A549 (cell line): ENCODE measurements at regions not wholly inside any gene's neighbourhood (a gene's known extent, or its start where the extent isn't known, plus 50 kb on each side); places are given as distances from the start of the nearest gene placed in this dataset.

ENCODE experiments used
- ATAC-seq, 2 experiments: fragments of 200-7000 bp in 1 of 2; fragments of >200 bp in 1 of 2; cut with Nextera tagmentation in 1 of 2; cut with Tn5 transposase in 1 of 2; 3 replicates each; pipeline versions ENCODE4 v1.8.0 to v1.9.1; 2018 to 2020; ENCODE audit warnings: mild to moderate bottlenecking in 1 of 2, moderate library complexity in 1 of 2
- CTCF ChIA-PET: fragments of 300-600 bp; sonication (Branson Sonifier 250); formaldehyde crosslinking; extraction: SDS; loops from one replicate; lab custom pipeline; 2021; ENCODE audit warnings: antibody characterized with exemption, inconsistent platforms; lab: Yijun Ruan, JAX
- POLR2A ChIA-PET: fragments of 350-600 bp; formaldehyde crosslinking; extraction: SDS; loops from one replicate; lab custom pipeline; 2021; ENCODE audit warnings: antibody characterized with exemption, inconsistent platforms; lab: Yijun Ruan, JAX
- DNase-seq, 2 experiments: peaks; one replicate each; pipeline versions ENCODE4 v3.0.0 to v3.0.0-alpha.2; 2011 to 2016; ENCODE audit warnings: low read depth in 1 of 2, low spot score in 1 of 2
- FAIRE-seq: peaks from 2 replicates; lab custom pipeline; 2011; peaks lifted over from hg19 to GRCh38; lab: Jason Lieb, UNC
- H3K27ac ChIP-seq, 2 experiments: fragments of >200 bp; sonication (Bioruptor Twin); formaldehyde crosslinking; 3 replicates each; pipeline ENCODE4 v1.5.1; 2016 to 2017
- H3K4me1 ChIP-seq: fragments of >200 bp; sonication (Bioruptor Twin); formaldehyde crosslinking; 3 replicates; pipeline ENCODE4 v1.6.1; 2016
- H3K4me2 ChIP-seq: fragments of >200 bp; sonication (Bioruptor Twin); formaldehyde crosslinking; 3 replicates; pipeline ENCODE4 v1.6.1; 2016
- H3K4me3 ChIP-seq: fragments of >200 bp; sonication (Bioruptor Twin); formaldehyde crosslinking; 3 replicates; pipeline ENCODE4 v1.5.1; 2016
- H3K9me3 ChIP-seq: fragments of >200 bp; sonication (Bioruptor Twin); formaldehyde crosslinking; 3 replicates; pipeline ENCODE4 v1.6.1; 2016
- ATOH8 ChIP-seq: fragments of 250-450 bp; sonication (Bioruptor Pico); IDR thresholded peaks from 2 replicates; pipeline ENCODE4 v1.5.0; 2020; ENCODE audit warnings: low read depth, mild to moderate bottlenecking, moderate library complexity
- BHLHE40 ChIP-seq: IDR thresholded peaks from 2 replicates; pipeline ENCODE4 v1.6.1; 2012; ENCODE audit warnings: low read depth, low read length, inconsistent platforms
- CTCF ChIP-seq: fragments of >200 bp; sonication (Bioruptor Twin); formaldehyde crosslinking; IDR thresholded peaks from 3 replicates; pipeline ENCODE4 v1.5.1; 2016
- FOSB ChIP-seq: fragments of 250-450 bp; sonication (Bioruptor Pico); IDR thresholded peaks from 2 replicates; pipeline ENCODE4 v1.5.0; 2020; ENCODE audit warnings: mild to moderate bottlenecking, moderate library complexity
- FOSL2 ChIP-seq, 2 experiments: fragments of 450-650 bp in 1 of 2; fragments of >200 bp in 1 of 2; sonication (Bioruptor Twin) in 1 of 2; formaldehyde crosslinking; IDR thresholded peaks; 2 replicates each; pipeline versions ENCODE4 v1.5.0 to v1.6.1; 2016 to 2020; ENCODE audit warnings: mild to moderate bottlenecking in 1 of 2, moderate library complexity in 1 of 2
- HOXB13 ChIP-seq: fragments of 250-450 bp; sonication (Bioruptor Pico); IDR thresholded peaks from 2 replicates; pipeline ENCODE4 v1.5.0; 2020; ENCODE audit warnings: low read depth, mild to moderate bottlenecking, moderate library complexity
- HOXB5 ChIP-seq: fragments of 250-450 bp; sonication (Bioruptor Pico); IDR thresholded peaks from 2 replicates; pipeline ENCODE4 v1.5.0; 2020; ENCODE audit warnings: mild to moderate bottlenecking, moderate library complexity
- JUN ChIP-seq, 2 experiments: fragments of >200 bp; sonication (Bioruptor Twin); formaldehyde crosslinking; IDR thresholded peaks; 2 replicates in 1 of 2; 3 replicates in 1 of 2; pipeline ENCODE4 v1.6.1; 2016 to 2017
- MAFK ChIP-seq: fragments of 450-650 bp; IDR thresholded peaks from 2 replicates; pipeline ENCODE4 v1.6.1; 2014; ENCODE audit not compliant: partially characterized antibody
- MAZ ChIP-seq: fragments of 150-350 bp; IDR thresholded peaks from 2 replicates; pipeline ENCODE4 v1.6.1; 2014; ENCODE audit warnings: antibody characterized with exemption, low read depth, low read length, borderline replicate concordance
- NFE2L2 ChIP-seq: fragments of 150-350 bp; conservative IDR thresholded peaks from 2 replicates; pipeline ENCODE4 v1.6.1; 2014; ENCODE audit warnings: low read length
- NPAS2 ChIP-seq: fragments of 250-450 bp; sonication (Bioruptor Pico); IDR thresholded peaks from 2 replicates; pipeline ENCODE4 v1.8.0; 2022; ENCODE audit warnings: mild to moderate bottlenecking, moderate library complexity, borderline replicate concordance
- POLR2A ChIP-seq: IDR thresholded peaks from 2 replicates; pipeline ENCODE4 v1.6.1; 2012; ENCODE audit warnings: mild to moderate bottlenecking, low read length
- POLR2AphosphoS2 ChIP-seq: conservative IDR thresholded peaks from 2 replicates; pipeline ENCODE4 v1.6.1; 2012; ENCODE audit warnings: low read length, improper control_type of control experiment, inconsistent platforms
- RCOR1 ChIP-seq: fragments of 150-350 bp; IDR thresholded peaks from 2 replicates; pipeline ENCODE4 v1.6.1; 2014; ENCODE audit warnings: antibody characterized with exemption, low read length, low read depth
- SMC3 ChIP-seq: fragments of >200 bp; sonication (Bioruptor Twin); formaldehyde crosslinking; IDR thresholded peaks from 3 replicates; pipeline ENCODE4 v1.6.1; 2018; ENCODE audit warnings: inconsistent platforms
- SREBF2 ChIP-seq: fragments of 450-650 bp; IDR thresholded peaks from 2 replicates; pipeline ENCODE4 v1.6.1; 2014; ENCODE audit warnings: mild to moderate bottlenecking, moderate library complexity
- TFCP2L1 ChIP-seq: fragments of 250-450 bp; sonication (Bioruptor Pico); IDR thresholded peaks from 2 replicates; pipeline ENCODE4 v1.5.0; 2021; ENCODE audit warnings: mild to moderate bottlenecking
- TP53 ChIP-seq: fragments of 250-450 bp; sonication (Bioruptor Pico); IDR thresholded peaks from 2 replicates; pipeline ENCODE4 v1.5.0; 2021; ENCODE audit warnings: mild to moderate bottlenecking, moderate library complexity
- USF2 ChIP-seq: fragments of 450-650 bp; IDR thresholded peaks from 2 replicates; pipeline ENCODE4 v1.6.1; 2014; ENCODE audit warnings: antibody characterized with exemption
- ZFP36 ChIP-seq: fragments of 450-650 bp; IDR thresholded peaks from 2 replicates; pipeline ENCODE4 v1.6.1; 2014; ENCODE audit warnings: borderline replicate concordance; ENCODE audit not compliant: partially characterized antibody
- ZNF302 ChIP-seq: fragments of 250-450 bp; sonication (Bioruptor Pico); IDR thresholded peaks from 2 replicates; pipeline ENCODE4 v1.9.0; 2021; ENCODE audit warnings: inconsistent platforms, mild to moderate bottlenecking, moderate library complexity
- WGBS: methylation state at CpG from one replicate; pipeline ENCODE4 v1.1.6; 2017; ENCODE audit errors: missing lambda C conversion rate; 5-methylcytosine and 5-hydroxymethylcytosine counted together
- TF ChIP-seq, protein P1 (sequence below): fragments of >200 bp; sonication (Bioruptor Twin); formaldehyde crosslinking; IDR thresholded peaks from 3 replicates; pipeline ENCODE4 v1.6.1; 2016
- TF ChIP-seq, protein P2 (sequence below): fragments of 250-450 bp; sonication (Bioruptor Pico); IDR thresholded peaks from 2 replicates; pipeline ENCODE4 v1.5.0; 2021; ENCODE audit warnings: mild to moderate bottlenecking, moderate library complexity, borderline replicate concordance

DNA sequence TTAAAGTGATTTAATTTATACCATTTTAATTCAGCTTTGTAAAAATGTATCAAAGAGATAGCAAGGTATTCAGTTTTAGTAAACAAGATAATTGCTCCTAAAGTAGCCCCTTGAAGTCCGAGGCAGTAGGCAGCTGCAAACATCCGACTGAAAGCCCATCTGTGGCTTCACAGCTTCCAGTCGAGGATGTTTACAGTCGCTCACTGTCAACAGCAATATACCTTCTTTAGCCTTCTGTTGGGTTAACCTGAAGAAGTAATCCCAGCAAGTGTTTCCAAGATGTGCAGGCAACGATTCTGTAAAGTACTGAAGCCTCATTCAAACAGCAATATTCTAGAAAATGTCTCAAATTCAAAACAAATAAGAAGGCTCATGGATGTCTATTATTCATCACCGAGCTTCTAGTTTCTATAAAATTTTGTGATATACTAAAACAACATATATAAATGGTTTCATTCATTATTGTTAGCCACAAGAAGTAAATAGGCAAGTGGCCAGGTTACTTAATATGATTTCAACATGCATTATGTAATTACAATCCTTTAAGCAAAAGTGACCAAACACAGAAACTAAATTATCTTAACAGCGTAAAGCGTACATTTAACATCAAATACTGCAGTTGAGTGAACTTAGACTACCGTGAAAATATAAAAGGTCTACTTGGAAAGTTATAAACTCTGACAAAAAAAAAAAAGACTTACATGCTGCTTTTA lies 115.0 kb downstream of the OGFRL1 start:
- TF ChIP-seq, protein P1, sequence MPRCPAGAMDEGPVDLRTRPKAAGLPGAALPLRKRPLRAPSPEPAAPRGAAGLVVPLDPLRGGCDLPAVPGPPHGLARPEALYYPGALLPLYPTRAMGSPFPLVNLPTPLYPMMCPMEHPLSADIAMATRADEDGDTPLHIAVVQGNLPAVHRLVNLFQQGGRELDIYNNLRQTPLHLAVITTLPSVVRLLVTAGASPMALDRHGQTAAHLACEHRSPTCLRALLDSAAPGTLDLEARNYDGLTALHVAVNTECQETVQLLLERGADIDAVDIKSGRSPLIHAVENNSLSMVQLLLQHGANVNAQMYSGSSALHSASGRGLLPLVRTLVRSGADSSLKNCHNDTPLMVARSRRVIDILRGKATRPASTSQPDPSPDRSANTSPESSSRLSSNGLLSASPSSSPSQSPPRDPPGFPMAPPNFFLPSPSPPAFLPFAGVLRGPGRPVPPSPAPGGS = no peak
- no peak for TF ChIP-seq BHLHE40
- no peak for TF ChIP-seq NPAS2
- TF ChIP-seq USF2 = no peak
- TF ChIP-seq JUN (IDR thresholded peaks at IDR 0.05) = 0 out of 5 replicates have a peak, but pooled peaks of 1 of the 2 experiments have one; percentile 2
- DNase-seq = no peak
- Histone ChIP-seq H3K9me3 (no peaks in the 10 kb centered on the region), H3K4me3 (peak overlapping the region; percentile 48), H3K4me1 (peaks cover 73% of the 10 kb centered on the region), H3K27ac (peak overlapping the region; percentile 86 to 98), H3K4me2 (peak overlapping the region; percentile 96)
- POLR2A ChIA-PET = interaction anchor here (1.0 to 2.3 kb wide), 5 partner anchors 9 to 18 kb away, joined by 3 to 8 read pairs (median 8); no protein-coding TSS in a partner anchor
- CTCF ChIA-PET = interaction anchor here (0.7 to 1.3 kb wide), 2 partner anchors 8 to 40 kb away, joined by 3 to 4 read pairs; no protein-coding TSS in a partner anchor
- no peak for FAIRE-seq
- WGBS = under 1% methylated on average over 9 of the region's 9 CpGs
- ATAC-seq = no peak

GRCh38 chr6:71404145-71404966 lies 115.7 kb downstream of the OGFRL1 start:
- CTCF ChIA-PET = interaction anchor here (0.7 to 1.3 kb wide), 2 partner anchors 9 to 40 kb away, joined by 3 to 4 read pairs; no protein-coding TSS in a partner anchor
- Histone ChIP-seq H3K9me3 (no peaks in the 10 kb centered on the region), H3K4me3 (peak overlapping the region; percentile 48), H3K4me1 (peaks cover 73% of the 10 kb centered on the region), H3K4me2 (peak overlapping the region; percentile 96), H3K27ac (peak overlapping the region; percentile 86 to 98)
- FAIRE-seq (peak; percentile 23), ATAC-seq (peak; percentile 86 to 87), DNase-seq (peak in 1 of 2 experiments; percentile 85)
- WGBS = 1% methylated on average over 4 of the region's 4 CpGs
- POLR2A ChIA-PET = interaction anchor here (1.0 to 2.3 kb wide), 6 partner anchors 8 to 19 kb away, joined by 3 to 8 read pairs (median 7); no protein-coding TSS in a partner anchor
- TF ChIP-seq SREBF2 = no peak
- no peak for TF ChIP-seq USF2
- peak; percentile 63 for TF ChIP-seq FOSL2 (IDR thresholded peaks at IDR 0.05)
- peak; percentile 66 for TF ChIP-seq FOSL2 (CRISPR knock-in tag; IDR thresholded peaks at IDR 0.05)
- TF ChIP-seq ZNF302 (CRISPR knock-in tag) = no peak
- TF ChIP-seq RCOR1 = no peak
- TF ChIP-seq ZFP36 = no peak
- TF ChIP-seq FOSB (CRISPR knock-in tag) = no peak
- TF ChIP-seq HOXB5 = no peak
- no peak for TF ChIP-seq POLR2AphosphoS2
- no peak for TF ChIP-seq TP53 (CRISPR knock-in tag)
- TF ChIP-seq MAZ = no peak
- no peak for TF ChIP-seq POLR2A
- TF ChIP-seq, protein P1 = peak; percentile 51; the same call in 1 of the 3 replicates
- TF ChIP-seq MAFK = peak; percentile 60
- TF ChIP-seq SMC3 = peak; percentile 10; the same call in 1 of the 3 replicates
- TF ChIP-seq ATOH8 (CRISPR knock-in tag) = no peak
- no peak for TF ChIP-seq CTCF
- TF ChIP-seq, protein P2, sequence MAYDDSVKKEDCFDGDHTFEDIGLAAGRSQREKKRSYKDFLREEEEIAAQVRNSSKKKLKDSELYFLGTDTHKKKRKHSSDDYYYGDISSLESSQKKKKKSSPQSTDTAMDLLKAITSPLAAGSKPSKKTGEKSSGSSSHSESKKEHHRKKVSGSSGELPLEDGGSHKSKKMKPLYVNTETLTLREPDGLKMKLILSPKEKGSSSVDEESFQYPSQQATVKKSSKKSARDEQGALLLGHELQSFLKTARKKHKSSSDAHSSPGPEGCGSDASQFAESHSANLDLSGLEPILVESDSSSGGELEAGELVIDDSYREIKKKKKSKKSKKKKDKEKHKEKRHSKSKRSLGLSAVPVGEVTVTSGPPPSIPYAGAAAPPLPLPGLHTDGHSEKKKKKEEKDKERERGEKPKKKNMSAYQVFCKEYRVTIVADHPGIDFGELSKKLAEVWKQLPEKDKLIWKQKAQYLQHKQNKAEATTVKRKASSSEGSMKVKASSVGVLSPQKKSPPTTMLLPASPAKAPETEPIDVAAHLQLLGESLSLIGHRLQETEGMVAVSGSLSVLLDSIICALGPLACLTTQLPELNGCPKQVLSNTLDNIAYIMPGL (CRISPR knock-in tag) = no peak
- no peak for TF ChIP-seq NFE2L2
- TF ChIP-seq HOXB13 (CRISPR knock-in tag) = no peak; the same call in 1 of the 2 replicates
- no peak for TF ChIP-seq TFCP2L1 (CRISPR knock-in tag)
